ENCODE measurements at regions not wholly inside any gene's neighbourhood (a gene's known extent, or its start where the extent isn't known, plus 50 kb on each side); places are given as distances from the start of the nearest gene placed in this dataset.

- no peaks in the 10 kb centered on the region for H3K27me3 ChIP-seq (ENCODE audit: insufficient read depth, low read length)
- peaks cover 13% of the 10 kb centered on the region for H3K4me1 ChIP-seq (ENCODE audit: insufficient read depth, low read length)
- no peaks in the 10 kb centered on the region for H3K36me3 ChIP-seq (ENCODE audit: insufficient read depth, low read length)
- H3K9me3 ChIP-seq (ENCODE audit: low read length): no peaks in the 10 kb centered on the region
- H3K4me3 ChIP-seq (ENCODE audit: low read length): no peak overlapping the region
- no peak overlapping the region for H2AFZ ChIP-seq (ENCODE audit: low read depth, low read length)
Observed at GRCh38 chr13:67752759-67753158, 522.6 kb upstream of the PCDH9 start.

- Histone ChIP-seq H2AFZ (ENCODE audit: low read depth, low read length) (peak overlapping the region; percentile 73), H3K4me3 (ENCODE audit: low read length) (no peak overlapping the region), H3K9me3 (ENCODE audit: low read length) (no peaks in the 10 kb centered on the region), H3K27me3 (ENCODE audit: insufficient read depth, low read length) (no peaks in the 10 kb centered on the region), H3K4me1 (ENCODE audit: insufficient read depth, low read length) (peaks cover 19% of the 10 kb centered on the region), H3K36me3 (ENCODE audit: insufficient read depth, low read length) (no peaks in the 10 kb centered on the region)
Observed at GRCh38 chr13:67742478-67742877, 512.3 kb upstream of the PCDH9 start.

- H3K4me1 ChIP-seq (ENCODE audit: insufficient read depth, low read length): peaks cover 29% of the 10 kb centered on the region
- no peaks in the 10 kb centered on the region for H3K27me3 ChIP-seq (ENCODE audit: insufficient read depth, low read length)
Observed at GRCh38 chr13:67740871-67741535, 510.9 kb upstream of the PCDH9 start.

GRCh38 chr13:67736646-67737420 is 506.7 kb upstream of the PCDH9 start:
- peaks cover 31% of the 10 kb centered on the region for H3K4me1 ChIP-seq (ENCODE audit: insufficient read depth, low read length)
- H3K9me3 ChIP-seq (ENCODE audit: low read length): no peaks in the 10 kb centered on the region
- no peaks in the 10 kb centered on the region for H3K27me3 ChIP-seq (ENCODE audit: insufficient read depth, low read length)
- peak overlapping the region; percentile 12 for H2AFZ ChIP-seq (ENCODE audit: low read depth, low read length)
- H3K4me3 ChIP-seq (ENCODE audit: low read length): no peak overlapping the region
- no peaks in the 10 kb centered on the region for H3K36me3 ChIP-seq (ENCODE audit: insufficient read depth, low read length)

More at GRCh38 chr13:67740871-67741535, 510.9 kb upstream of the PCDH9 start:
- peak overlapping the region; percentile 73 for H2AFZ ChIP-seq (ENCODE audit: low read depth, low read length)
- no peaks in the 10 kb centered on the region for H3K9me3 ChIP-seq (ENCODE audit: low read length)
- H3K4me3 ChIP-seq (ENCODE audit: low read length): no peak overlapping the region
- H3K36me3 ChIP-seq (ENCODE audit: insufficient read depth, low read length): no peaks in the 10 kb centered on the region

- H2AFZ ChIP-seq (ENCODE audit: low read depth, low read length): peak overlapping the region; percentile 89
- H3K9me3 ChIP-seq (ENCODE audit: low read length): no peaks in the 10 kb centered on the region
- no peaks in the 10 kb centered on the region for H3K27me3 ChIP-seq (ENCODE audit: insufficient read depth, low read length)
- peaks cover 21% of the 10 kb centered on the region for H3K4me1 ChIP-seq (ENCODE audit: insufficient read depth, low read length)
- no peak overlapping the region for H3K4me3 ChIP-seq (ENCODE audit: low read length)
- H3K36me3 ChIP-seq (ENCODE audit: insufficient read depth, low read length): no peaks in the 10 kb centered on the region
Observed at GRCh38 chr13:67735651-67736050, 505.5 kb upstream of the PCDH9 start.

GRCh38 chr13:67726979-67727378 is 496.8 kb upstream of the PCDH9 start:
- Histone ChIP-seq H2AFZ (ENCODE audit: low read depth, low read length) (no peak overlapping the region), H3K27me3 (ENCODE audit: insufficient read depth, low read length) (no peaks in the 10 kb centered on the region), H3K4me3 (ENCODE audit: low read length) (no peak overlapping the region), H3K36me3 (ENCODE audit: insufficient read depth, low read length) (no peaks in the 10 kb centered on the region), H3K9me3 (ENCODE audit: low read length) (peaks cover 2% of the 10 kb centered on the region), H3K4me1 (ENCODE audit: insufficient read depth, low read length) (no peaks in the 10 kb centered on the region)

- Histone ChIP-seq H3K27me3 (ENCODE audit: insufficient read depth, low read length) (no peaks in the 10 kb centered on the region), H3K36me3 (ENCODE audit: insufficient read depth, low read length) (no peaks in the 10 kb centered on the region), H2AFZ (ENCODE audit: low read depth, low read length) (no peak overlapping the region), H3K4me3 (ENCODE audit: low read length) (no peak overlapping the region), H3K9me3 (ENCODE audit: low read length) (peaks cover 2% of the 10 kb centered on the region), H3K4me1 (ENCODE audit: insufficient read depth, low read length) (no peaks in the 10 kb centered on the region)
Observed at GRCh38 chr13:67725999-67726398, 495.9 kb upstream of the PCDH9 start.

GRCh38 chr13:67713571-67713970 is 483.4 kb upstream of the PCDH9 start:
- Histone ChIP-seq H3K4me1 (ENCODE audit: insufficient read depth, low read length) (no peaks in the 10 kb centered on the region), H3K27me3 (ENCODE audit: insufficient read depth, low read length) (no peaks in the 10 kb centered on the region), H3K9me3 (ENCODE audit: low read length) (no peaks in the 10 kb centered on the region), H3K36me3 (ENCODE audit: insufficient read depth, low read length) (no peaks in the 10 kb centered on the region), H3K4me3 (ENCODE audit: low read length) (no peak overlapping the region), H2AFZ (ENCODE audit: low read depth, low read length) (no peak overlapping the region)

GRCh38 chr13:67696775-67697174 is 466.6 kb upstream of the PCDH9 start:
- Histone ChIP-seq H2AFZ (ENCODE audit: low read depth, low read length) (peak overlapping the region; percentile 24), H3K9me3 (ENCODE audit: low read length) (no peaks in the 10 kb centered on the region), H3K27me3 (ENCODE audit: insufficient read depth, low read length) (no peaks in the 10 kb centered on the region), H3K4me3 (ENCODE audit: low read length) (no peak overlapping the region), H3K36me3 (ENCODE audit: insufficient read depth, low read length) (no peaks in the 10 kb centered on the region), H3K4me1 (ENCODE audit: insufficient read depth, low read length) (peaks cover 7% of the 10 kb centered on the region)

GRCh38 chr13:67664502-67664901 is 434.4 kb upstream of the PCDH9 start:
- Histone ChIP-seq H3K27me3 (ENCODE audit: insufficient read depth, low read length) (no peaks in the 10 kb centered on the region), H3K36me3 (ENCODE audit: insufficient read depth, low read length) (no peaks in the 10 kb centered on the region), H3K4me3 (ENCODE audit: low read length) (no peak overlapping the region), H3K9me3 (ENCODE audit: low read length) (no peaks in the 10 kb centered on the region), H2AFZ (ENCODE audit: low read depth, low read length) (peak overlapping the region; percentile 40), H3K4me1 (ENCODE audit: insufficient read depth, low read length) (peaks cover 7% of the 10 kb centered on the region)

- Histone ChIP-seq H3K4me1 (ENCODE audit: insufficient read depth, low read length) (peaks cover 7% of the 10 kb centered on the region), H3K36me3 (ENCODE audit: insufficient read depth, low read length) (no peaks in the 10 kb centered on the region), H3K27me3 (ENCODE audit: insufficient read depth, low read length) (no peaks in the 10 kb centered on the region), H2AFZ (ENCODE audit: low read depth, low read length) (no peak overlapping the region), H3K4me3 (ENCODE audit: low read length) (no peak overlapping the region), H3K9me3 (ENCODE audit: low read length) (no peaks in the 10 kb centered on the region)
Observed at GRCh38 chr13:67662997-67663396, 432.9 kb upstream of the PCDH9 start.

GRCh38 chr13:67652887-67653286 is 422.8 kb upstream of the PCDH9 start:
- H3K9me3 ChIP-seq (ENCODE audit: low read length): no peaks in the 10 kb centered on the region
- H3K36me3 ChIP-seq (ENCODE audit: insufficient read depth, low read length): no peaks in the 10 kb centered on the region
- no peaks in the 10 kb centered on the region for H3K4me1 ChIP-seq (ENCODE audit: insufficient read depth, low read length)
- H3K27me3 ChIP-seq (ENCODE audit: insufficient read depth, low read length): no peaks in the 10 kb centered on the region
- no peak overlapping the region for H3K4me3 ChIP-seq (ENCODE audit: low read length)
- no peak overlapping the region for H2AFZ ChIP-seq (ENCODE audit: low read depth, low read length)

GRCh38 chr13:67651908-67652465 is 421.9 kb upstream of the PCDH9 start:
- H3K4me1 ChIP-seq (ENCODE audit: insufficient read depth, low read length): no peaks in the 10 kb centered on the region
- no peak overlapping the region for H2AFZ ChIP-seq (ENCODE audit: low read depth, low read length)
- no peak overlapping the region for H3K4me3 ChIP-seq (ENCODE audit: low read length)
- H3K36me3 ChIP-seq (ENCODE audit: insufficient read depth, low read length): no peaks in the 10 kb centered on the region
- no peaks in the 10 kb centered on the region for H3K27me3 ChIP-seq (ENCODE audit: insufficient read depth, low read length)
- H3K9me3 ChIP-seq (ENCODE audit: low read length): no peaks in the 10 kb centered on the region

Measured in neuron (in vitro differentiated cells).